Prostate gland (tissue), 2 donors: ENCODE measurements at regions not wholly inside any gene's neighbourhood (a gene's known extent, or its start where the extent isn't known, plus 50 kb on each side); places are given as distances from the start of the nearest gene placed in this dataset.
"Not testable (repeated sequence)": the region's sequence is repeated elsewhere in the genome, so short reads cannot be mapped to it uniquely, and the experiment has no call there.

Source experiments
- DNase-seq: peaks from one replicate; pipeline ENCODE4 v3.0.0-alpha.2; 2019; ENCODE audit warnings: low spot score
- H3K27ac ChIP-seq, 2 donors: fragments of 200-600 bp; sonication (generic); 2 replicates each; pipeline ENCODE4 v1.5.1; 2017 to 2019
- H3K27me3 ChIP-seq: fragments of 200-600 bp; sonication (generic); replicated peaks from 2 replicates; pipeline ENCODE4 v1.5.1; 2019; ENCODE audit not compliant: insufficient read depth
- H3K36me3 ChIP-seq, 2 donors: fragments of 200-600 bp; sonication (generic); 1 replicate in 1 of 2; 2 replicates in 1 of 2; pipeline versions ENCODE4 v1.5.1 to v1.8.1; 2017 to 2019
- H3K4me1 ChIP-seq: fragments of 200-600 bp; sonication (generic); replicated peaks from 2 replicates; pipeline ENCODE4 v1.5.1; 2019
- H3K4me3 ChIP-seq, 2 donors: fragments of 200-600 bp; sonication (generic); 2 replicates each; pipeline ENCODE4 v1.5.1; 2017 to 2019
- H3K9me3 ChIP-seq: fragments of 200-600 bp; sonication (generic); 2 replicates; pipeline ENCODE4 v1.5.1; 2017
- CTCF ChIP-seq, 4 experiments: fragments of 200-600 bp in 2 of 4; fragments of 450-650 bp in 2 of 4; sonication (generic) in 2 of 4; IDR thresholded peaks; 1 replicate in 3 of 4; 2 replicates in 1 of 4; pipeline ENCODE4 v1.5.1; 2016 to 2019; ENCODE audit warnings: antibody characterized with exemption in 4 of 4, mild to moderate bottlenecking in 2 of 4, moderate library complexity in 2 of 4
- POLR2A ChIP-seq: fragments of 450-650 bp; IDR thresholded peaks from one replicate; pipeline ENCODE4 v1.6.1; 2016; ENCODE audit warnings: antibody characterized with exemption, mild to moderate bottlenecking
- POLR2AphosphoS5 ChIP-seq: sonication (generic); formaldehyde crosslinking; IDR thresholded peaks from one replicate; pipeline ENCODE4 v1.6.1; 2017; ENCODE audit warnings: antibody characterized with exemption
- WGBS: methylation state at CpG from one replicate; pipeline ENCODE4 v1.1.5; 2018; 5-methylcytosine and 5-hydroxymethylcytosine counted together
- intact Hi-C: fragments of 100-400 bp; cut with DNase I; formaldehyde crosslinking; loops from one replicate; pipeline ENCODE4 v1.14.2; 2022

GRCh38 chr17:27083408-27084185 is 210.3 kb upstream of the WSB1 start:
- TF ChIP-seq CTCF (IDR thresholded peaks at IDR 0.05) (no peak), POLR2AphosphoS5 (no peak), POLR2A (no peak)
- intact Hi-C loops = no loop called here
- Histone ChIP-seq H3K4me1 (no peaks in the 10 kb centered on the region), H3K4me3 (no peak overlapping the region), H3K9me3 (no peaks in the 10 kb centered on the region), H3K36me3 (no peaks in the 10 kb centered on the region), H3K27ac (no peak overlapping the region), H3K27me3 (no peaks in the 10 kb centered on the region)
- WGBS = 86% methylated on average over 22 of the region's 22 CpGs
- DNase-seq = no peak

GRCh38 chr17:27085517-27085916 is 208.4 kb upstream of the WSB1 start:
- Histone ChIP-seq H3K4me3 (no peak overlapping the region), H3K4me1 (no peaks in the 10 kb centered on the region), H3K9me3 (no peaks in the 10 kb centered on the region), H3K27ac (no peak overlapping the region), H3K36me3 (no peaks in the 10 kb centered on the region), H3K27me3 (no peaks in the 10 kb centered on the region)
- WGBS = 49% methylated on average over 2 of the region's 2 CpGs
- DNase-seq = no peak
- no peak for TF ChIP-seq POLR2AphosphoS5
- intact Hi-C loops = no loop called here

GRCh38 chr17:27086526-27086925 is 207.4 kb upstream of the WSB1 start:
- no peak for DNase-seq
- 64% methylated on average over 4 of the region's 4 CpGs for WGBS
- Histone ChIP-seq H3K4me3 (no peak overlapping the region), H3K27me3 (no peaks in the 10 kb centered on the region), H3K27ac (no peak overlapping the region), H3K36me3 (no peaks in the 10 kb centered on the region), H3K4me1 (no peaks in the 10 kb centered on the region), H3K9me3 (no peaks in the 10 kb centered on the region)
- intact Hi-C loops = no loop called here
- TF ChIP-seq CTCF (IDR thresholded peaks at IDR 0.05) (no peak), POLR2AphosphoS5 (no peak), POLR2A (no peak)

- TF ChIP-seq CTCF (IDR thresholded peaks at IDR 0.05) (no peak), POLR2A (no peak), POLR2AphosphoS5 (no peak)
Measured at GRCh38 chr17:27087935-27088766, 205.8 kb upstream of the WSB1 start.

GRCh38 chr17:27088767-27089078 is 205.2 kb upstream of the WSB1 start:
- 60% methylated on average over 8 of the region's 8 CpGs for WGBS
- intact Hi-C loops = no loop called here

More at GRCh38 chr17:27087935-27088766, 205.8 kb upstream of the WSB1 start:
- H3K27ac ChIP-seq = no peak overlapping the region
- no peaks in the 10 kb centered on the region for H3K4me1 ChIP-seq
- intact Hi-C loops = no loop called here
- no peak overlapping the region for H3K4me3 ChIP-seq
- DNase-seq = no peak
- 71% methylated on average over 5 of the region's 5 CpGs for WGBS
- no peaks in the 10 kb centered on the region for H3K36me3 ChIP-seq
- H3K9me3 ChIP-seq = no peaks in the 10 kb centered on the region
- H3K27me3 ChIP-seq = no peaks in the 10 kb centered on the region

GRCh38 chr17:27089079-27089928 is 204.6 kb upstream of the WSB1 start:
- H3K9me3 ChIP-seq, H3K4me1 ChIP-seq, H3K27me3 ChIP-seq, intact Hi-C loops, DNase-seq, H3K27ac ChIP-seq, H3K36me3 ChIP-seq, H3K4me3 ChIP-seq: not testable (repeated sequence)
- WGBS = 66% methylated on average over 29 of the region's 29 CpGs

More at GRCh38 chr17:27088767-27089078, 205.2 kb upstream of the WSB1 start:
- H3K27me3 ChIP-seq = no peaks in the 10 kb centered on the region
- no peaks in the 10 kb centered on the region for H3K36me3 ChIP-seq
- no peak overlapping the region for H3K27ac ChIP-seq
- H3K4me3 ChIP-seq = no peak overlapping the region
- DNase-seq = no peak
- no peaks in the 10 kb centered on the region for H3K9me3 ChIP-seq
- TF ChIP-seq POLR2A (no peak), CTCF (IDR thresholded peaks at IDR 0.05) (no peak), POLR2AphosphoS5 (no peak)
- H3K4me1 ChIP-seq = no peaks in the 10 kb centered on the region
